ENCODE measurements at regions not wholly inside any gene's neighbourhood (a gene's known extent, or its start where the extent isn't known, plus 50 kb on each side); places are given as distances from the start of the nearest gene placed in this dataset.
"Not testable (repeated sequence)": the region's sequence is repeated elsewhere in the genome, so short reads cannot be mapped to it uniquely, and the experiment has no call there.

DNA sequence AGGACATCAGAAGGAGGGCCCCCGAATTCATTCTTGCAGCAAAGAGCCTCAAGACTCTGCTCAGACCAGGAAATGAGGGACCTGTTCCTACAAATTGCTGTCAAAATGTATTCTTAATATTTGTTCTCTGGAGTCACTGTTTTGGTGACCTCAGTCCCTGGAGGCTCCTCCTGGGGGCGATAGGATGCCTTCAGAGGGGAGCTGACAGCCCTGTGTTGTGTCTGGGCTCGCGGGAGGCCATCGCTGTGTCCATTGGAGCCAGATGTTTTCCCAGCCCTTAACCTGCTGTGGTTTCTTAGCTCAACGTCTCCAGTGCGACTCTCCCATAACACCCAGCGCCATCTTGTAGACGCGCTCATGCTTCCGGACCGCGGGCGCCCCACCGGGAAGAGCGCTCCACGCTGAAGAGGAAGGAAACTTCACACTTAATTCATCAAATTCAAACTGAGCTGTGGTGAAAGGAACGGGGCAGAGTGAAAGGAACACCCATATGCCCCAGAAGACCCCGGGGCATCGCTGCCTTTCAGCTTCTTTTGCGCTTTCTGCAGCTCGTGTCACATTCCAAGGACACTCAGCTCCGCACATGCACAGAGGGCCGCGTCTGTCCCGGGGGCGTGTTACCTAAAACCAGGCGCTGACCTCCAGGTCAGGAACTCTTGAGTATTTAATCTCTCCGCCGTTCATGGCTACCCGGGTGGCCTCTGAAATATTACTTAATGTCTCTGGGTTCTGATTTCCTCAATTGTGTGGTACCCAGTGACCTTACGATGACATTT lies 112.3 kb upstream of the GDNF start:
- no peak for DNase-seq

DNA sequence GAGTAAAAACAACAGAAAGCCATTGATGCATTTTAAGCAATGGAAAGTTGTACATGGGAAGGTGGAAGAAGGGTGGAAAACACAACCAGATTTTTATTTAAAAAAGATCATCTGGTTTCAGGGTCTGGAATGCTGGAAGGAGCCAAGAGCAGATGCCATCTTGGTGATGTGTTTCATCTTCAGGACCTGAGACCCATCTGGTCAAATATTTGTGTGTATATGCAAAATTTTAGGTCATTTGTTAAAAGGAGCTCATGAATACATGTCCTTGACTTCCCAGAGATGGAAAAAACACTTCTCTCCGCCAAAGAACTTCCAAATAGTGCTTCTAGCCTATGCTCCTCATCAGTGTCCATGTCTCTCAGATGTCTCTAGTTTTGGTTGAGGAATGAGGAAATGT lies 110.6 kb upstream of the GDNF start:
- DNase-seq, result no peak

DNA sequence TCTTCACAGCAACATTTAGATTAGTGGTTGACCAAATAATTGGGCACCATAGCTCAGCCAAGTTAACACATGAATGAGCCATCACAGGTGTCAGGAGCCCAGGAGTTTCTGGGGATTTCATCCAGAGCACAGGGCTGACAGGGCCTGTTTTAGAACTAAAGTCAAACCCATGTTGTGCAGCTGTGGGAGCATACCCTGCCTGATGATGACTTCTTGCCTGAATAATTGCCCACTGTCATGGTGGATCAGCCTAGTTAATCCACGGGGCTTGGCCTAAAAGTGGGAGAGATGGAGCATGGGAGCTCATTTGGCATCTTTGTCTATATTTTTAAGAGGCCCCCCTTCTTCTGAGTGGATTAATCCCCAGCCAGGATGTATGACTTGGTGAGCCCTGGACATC lies 105.6 kb upstream of the GDNF start:
- no peak for DNase-seq

GRCh38 chr5:37943136-37943535 lies 103.3 kb upstream of the GDNF start:
- DNase-seq, result not testable (repeated sequence)

DNA sequence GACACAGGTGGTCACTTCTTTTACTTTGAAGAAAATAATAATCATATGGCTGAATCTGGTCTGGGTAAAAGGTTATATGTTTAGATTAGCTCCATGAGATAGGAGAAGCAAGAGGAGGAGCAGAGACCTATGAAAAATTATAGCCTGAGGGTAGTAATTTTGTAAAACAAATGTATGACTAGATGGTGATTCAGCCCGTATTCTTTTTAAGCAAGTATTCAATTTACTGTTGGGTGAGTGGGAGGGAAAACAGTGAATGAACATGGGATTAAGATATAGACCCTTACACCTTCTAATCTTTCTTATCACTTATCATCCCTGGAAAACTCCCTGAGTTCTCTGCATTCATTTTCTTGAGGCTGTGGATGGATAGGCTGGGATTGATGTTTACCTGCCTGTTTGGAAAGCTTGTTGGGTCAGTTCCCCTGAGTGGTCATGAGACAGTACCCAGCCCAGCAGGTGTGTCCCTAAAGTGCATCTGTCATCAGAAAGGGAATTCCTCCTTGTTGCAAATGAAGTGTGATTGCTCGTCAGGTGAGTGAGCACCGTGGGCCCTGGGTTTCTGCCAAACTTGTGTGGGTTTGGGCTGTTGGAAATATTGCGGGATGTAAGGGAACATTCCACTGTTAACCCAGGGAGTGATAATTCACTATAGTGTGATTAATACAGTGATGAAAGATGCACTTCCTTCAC lies 101.2 kb upstream of the GDNF start:
- DNase-seq, result no peak

DNA sequence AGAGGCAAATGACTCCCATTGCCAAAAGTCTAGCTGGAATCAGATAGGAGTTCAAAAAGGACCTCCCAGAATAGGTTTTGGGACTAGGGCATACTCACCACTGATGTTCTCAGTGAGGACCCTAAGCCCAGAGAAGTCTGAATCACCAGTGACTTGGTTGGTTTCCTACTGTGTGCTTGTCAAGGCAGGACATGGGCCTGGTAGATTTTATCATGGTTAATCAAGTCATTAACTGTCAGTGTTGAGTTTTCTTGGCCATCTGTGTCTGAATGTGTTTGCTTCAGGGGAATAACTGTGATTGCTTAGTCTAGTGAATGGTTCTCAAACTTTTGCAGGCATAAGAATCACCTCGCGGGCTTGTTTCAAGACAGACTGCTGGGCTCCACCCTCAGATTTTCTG lies 99.0 kb upstream of the GDNF start:
- DNase-seq, result no peak

GRCh38 chr5:37938076-37938852 lies 98.4 kb upstream of the GDNF start:
- DNase-seq, result no peak

DNA sequence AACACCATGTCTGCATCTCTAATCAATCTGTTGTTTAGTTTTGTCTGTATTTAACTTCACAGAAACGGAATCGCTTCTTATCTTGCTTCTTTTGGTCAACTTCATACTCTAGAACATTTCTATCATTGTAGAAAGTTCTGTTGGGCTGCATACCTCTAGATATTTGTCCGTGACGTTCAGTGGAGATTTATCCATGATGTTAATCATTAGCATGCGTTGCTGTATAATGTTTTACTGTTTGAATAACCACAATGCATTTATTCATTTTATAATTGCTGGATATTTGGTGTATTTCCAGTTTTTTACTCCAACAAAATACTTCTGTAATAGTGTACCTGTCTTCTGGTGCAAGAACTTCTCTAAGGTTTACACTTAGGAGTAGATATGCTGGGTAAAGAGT lies 96.2 kb upstream of the GDNF start:
- no peak for DNase-seq

DNA sequence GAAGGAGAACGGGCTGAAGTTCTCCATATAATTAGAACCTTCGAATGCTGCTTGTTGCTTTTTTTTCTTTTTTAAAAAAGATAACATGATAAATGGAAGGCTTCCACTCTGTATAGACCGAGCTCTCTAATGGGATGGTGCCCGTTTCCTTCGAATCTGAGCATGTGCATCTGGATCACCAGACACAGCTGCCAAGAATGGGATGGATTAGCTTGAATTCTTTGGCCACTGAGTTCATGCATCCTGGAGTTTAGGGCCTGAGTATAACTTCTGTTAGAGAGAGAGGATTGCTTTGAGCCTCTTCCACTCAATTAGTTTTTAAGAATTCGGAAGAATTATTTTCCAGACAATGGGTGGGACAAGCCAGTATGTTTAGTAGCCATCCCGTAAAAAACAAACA lies 93.7 kb upstream of the GDNF start:
- DNase-seq, result no peak

- no peak for DNase-seq
Measured at GRCh38 chr5:37932450-37932849, 92.6 kb upstream of the GDNF start.

DNA sequence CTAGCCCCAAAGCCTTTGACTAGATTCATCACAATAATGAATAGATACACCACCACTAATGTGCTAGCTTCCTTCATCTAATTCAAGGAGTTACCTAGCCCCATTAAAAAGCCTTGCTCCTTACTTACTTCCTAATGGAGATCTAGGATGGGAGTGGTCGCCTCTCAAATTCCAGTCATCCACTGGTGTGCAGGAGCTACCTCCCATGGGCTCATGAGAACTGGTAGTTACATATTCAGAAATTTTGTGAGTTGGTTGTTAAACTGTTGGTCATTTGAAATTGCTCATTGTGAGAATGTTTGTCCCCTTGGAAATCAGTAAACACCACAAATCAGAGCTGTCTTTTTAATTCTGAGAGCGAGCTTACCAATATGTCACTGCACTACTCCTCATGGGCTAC lies 91.7 kb upstream of the GDNF start:
- no peak for DNase-seq

GRCh38 chr5:37930350-37930749 lies 90.5 kb upstream of the GDNF start:
- DNase-seq, result no peak

GRCh38 chr5:37929791-37930190 lies 90.0 kb upstream of the GDNF start:
- DNase-seq, result no peak

GRCh38 chr5:37927753-37928152 lies 87.9 kb upstream of the GDNF start:
- DNase-seq, result not testable (repeated sequence)

GRCh38 chr5:37926732-37927131 lies 86.9 kb upstream of the GDNF start:
- no peak for DNase-seq

GRCh38 chr5:37921452-37921851 lies 81.6 kb upstream of the GDNF start:
- no peak for DNase-seq

DNA sequence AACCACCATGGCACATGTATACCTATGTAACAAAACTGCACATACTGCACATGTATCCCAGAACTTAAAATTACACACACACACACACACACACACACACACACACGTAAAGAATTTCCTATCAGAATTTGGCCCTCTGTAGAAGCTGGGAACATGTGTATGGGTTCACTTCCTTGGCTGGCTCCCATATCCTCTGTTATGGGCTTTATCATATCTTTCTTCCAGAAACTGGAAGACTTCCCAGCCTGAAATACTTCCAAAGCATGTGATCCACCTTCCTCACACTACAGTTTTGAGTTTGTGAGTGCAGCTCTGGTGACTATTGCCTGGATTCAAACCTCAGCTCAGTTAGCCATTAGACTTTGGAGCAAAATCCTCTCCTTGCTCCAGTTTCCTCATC lies 78.6 kb upstream of the GDNF start:
- DNase-seq, result no peak

DNA sequence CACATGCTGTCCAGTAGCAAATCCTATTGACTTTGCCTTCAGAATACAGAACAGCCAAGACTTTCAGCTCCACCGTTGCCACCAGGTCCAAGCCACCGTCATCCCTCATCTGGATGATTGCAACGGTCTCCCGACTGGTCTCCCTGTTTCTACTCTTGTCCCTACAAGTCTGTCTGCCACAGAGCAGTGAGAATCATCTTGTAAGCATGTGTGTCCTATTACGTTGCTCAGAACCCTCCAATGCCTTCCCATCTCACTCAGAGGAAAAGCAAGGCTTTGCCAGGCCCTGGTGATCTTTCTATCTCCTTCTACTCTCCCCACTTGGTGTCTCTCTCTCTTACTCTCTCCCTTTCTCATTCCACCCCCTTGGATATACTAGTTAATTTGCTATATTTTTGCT lies 76.7 kb upstream of the GDNF start:
- DNase-seq, result no peak

DNA sequence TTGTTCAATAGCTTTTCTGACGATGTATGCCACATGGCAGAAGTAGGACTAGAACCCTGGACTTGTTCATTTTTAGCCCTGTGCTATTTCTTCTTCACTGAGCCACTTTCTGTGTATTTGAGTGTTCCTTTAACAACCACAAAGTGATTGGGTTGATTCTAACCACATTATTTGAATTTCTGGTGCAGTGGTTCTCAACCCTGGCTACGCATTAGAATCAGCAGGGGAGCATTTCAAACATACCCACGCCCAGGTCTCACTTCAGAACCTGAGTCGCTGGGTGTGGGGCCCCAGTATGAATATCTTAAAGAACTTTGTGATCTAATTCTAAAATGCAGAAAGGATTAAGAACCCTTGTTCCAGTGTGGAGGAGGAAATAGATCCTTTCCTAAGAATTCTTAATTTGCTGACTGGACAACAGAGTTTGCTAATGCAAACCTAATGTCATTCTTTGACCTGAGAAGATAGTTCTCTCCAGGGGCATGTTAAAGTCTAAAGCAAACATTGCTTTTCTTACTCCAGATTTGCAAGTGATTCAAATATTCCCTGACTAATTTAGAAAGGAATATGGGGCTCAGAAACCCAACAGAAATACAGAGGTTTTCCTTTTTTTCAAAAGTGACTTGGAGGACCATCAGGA lies 75.4 kb upstream of the GDNF start:
- DNase-seq, result no peak

- not testable (repeated sequence) for DNase-seq
Measured at GRCh38 chr5:37909610-37910266, 69.9 kb upstream of the GDNF start.

- DNase-seq, result no peak
Measured at GRCh38 chr5:37906416-37906815, 66.6 kb upstream of the GDNF start.

DNA sequence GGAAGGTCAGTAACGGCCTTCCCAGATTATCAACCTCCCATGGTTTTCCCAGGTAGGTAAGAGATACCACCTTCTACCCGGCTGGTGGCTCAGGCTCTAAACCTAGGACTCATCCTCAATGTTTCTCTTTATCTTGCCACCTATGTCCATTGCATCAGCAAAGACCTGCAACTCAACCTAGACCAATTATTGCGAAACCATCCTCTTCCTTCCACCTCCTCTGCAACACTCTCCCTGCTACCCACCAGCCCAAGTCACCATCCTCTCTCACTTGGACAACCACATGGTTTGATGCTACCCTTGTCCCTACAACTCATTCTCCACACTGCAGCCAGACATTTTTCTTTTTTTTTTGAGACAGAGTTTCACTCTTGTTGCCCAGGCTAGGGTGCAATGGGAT lies 65.4 kb upstream of the GDNF start:
- no peak for DNase-seq

DNA sequence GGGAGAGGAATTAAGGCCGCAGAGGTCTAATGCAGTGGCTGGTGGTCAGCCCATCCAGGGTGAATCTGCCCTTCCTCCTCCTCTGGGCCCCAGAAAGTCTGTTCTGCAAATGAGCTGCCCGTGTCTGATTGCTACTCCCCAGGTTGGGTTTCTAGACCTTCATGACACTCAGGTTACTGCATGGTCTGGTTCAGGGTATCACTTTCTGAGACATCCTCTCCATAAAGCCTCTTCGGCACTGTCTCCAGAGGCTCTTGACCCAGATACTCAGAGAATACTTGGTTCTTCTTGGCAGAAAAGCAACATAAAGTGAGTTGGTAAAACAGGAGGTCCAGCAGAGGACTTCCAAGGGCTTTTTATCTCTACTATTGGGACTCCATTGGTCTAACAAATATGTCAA lies 62.5 kb upstream of the GDNF start:
- no peak for DNase-seq

Data from activated CD4-positive, alpha-beta T cell treated with anti-CD3 and anti-CD28 coated beads, Interleukin-10, Interleukin-2, amounts not matched to agents 100 ng/mL and 50 ng/mL, durations not matched to agents 16 hours and 8 hours (primary cell).